Activated CD4-positive, alpha-beta T cell treated with anti-CD3 and anti-CD28 coated beads for 36 hours (primary cell): ENCODE measurements at regions not wholly inside any gene's neighbourhood (a gene's known extent, or its start where the extent isn't known, plus 50 kb on each side); places are given as distances from the start of the nearest gene placed in this dataset.

Experiments
- ATAC-seq: fragments of 200-7000 bp; cut with Tn5 transposase; one replicate; pipeline ENCODE4 v1.10.0; 2021; ENCODE audit warnings: mild to moderate bottlenecking, moderate library complexity
- CTCF ChIA-PET: fragments of 350-600 bp; sonication (Branson Sonifier 250); formaldehyde crosslinking; loops from one replicate; lab custom pipeline; 2021; ENCODE audit warnings: antibody characterized with exemption; lab: Charles Lee
- POLR2A ChIA-PET: fragments of 350-600 bp; sonication (Branson Sonifier 250); formaldehyde crosslinking; loops from one replicate; lab custom pipeline; 2021; ENCODE audit warnings: antibody characterized with exemption, inconsistent platforms; lab: Charles Lee
- DNase-seq: peaks from one replicate; pipeline ENCODE4 v3.0.0-alpha.2; 2020
- H3K27ac Mint-ChIP-seq: one replicate; pipeline ENCODE4 v1.8.0; 2021; ENCODE audit warnings: mixed read lengths
- H3K27me3 Mint-ChIP-seq: one replicate; pipeline ENCODE4 v1.8.0; 2021; ENCODE audit warnings: mixed read lengths
- H3K36me3 Mint-ChIP-seq: one replicate; pipeline ENCODE4 v1.8.0; 2021; ENCODE audit warnings: low read depth, mixed read lengths
- H3K4me1 Mint-ChIP-seq: one replicate; pipeline ENCODE4 v1.8.0; 2021; ENCODE audit warnings: mixed read lengths
- H3K4me3 Mint-ChIP-seq: one replicate; pipeline ENCODE4 v1.8.0; 2021; ENCODE audit warnings: mild to moderate bottlenecking, moderate library complexity, mixed read lengths
- H3K9me3 Mint-ChIP-seq: one replicate; pipeline ENCODE4 v1.8.0; 2021; ENCODE audit warnings: low read depth, mixed read lengths
- intact Hi-C, 2 experiments: fragments of 100-400 bp; cut with DNase I in 1 of 2; cut with micrococcal nuclease in 1 of 2; formaldehyde crosslinking; loops; one replicate each; pipeline versions ENCODE4 v1.14.2 to v1.15.1; 2022 to 2024; cut with DNase I, micrococcal nuclease

DNA sequence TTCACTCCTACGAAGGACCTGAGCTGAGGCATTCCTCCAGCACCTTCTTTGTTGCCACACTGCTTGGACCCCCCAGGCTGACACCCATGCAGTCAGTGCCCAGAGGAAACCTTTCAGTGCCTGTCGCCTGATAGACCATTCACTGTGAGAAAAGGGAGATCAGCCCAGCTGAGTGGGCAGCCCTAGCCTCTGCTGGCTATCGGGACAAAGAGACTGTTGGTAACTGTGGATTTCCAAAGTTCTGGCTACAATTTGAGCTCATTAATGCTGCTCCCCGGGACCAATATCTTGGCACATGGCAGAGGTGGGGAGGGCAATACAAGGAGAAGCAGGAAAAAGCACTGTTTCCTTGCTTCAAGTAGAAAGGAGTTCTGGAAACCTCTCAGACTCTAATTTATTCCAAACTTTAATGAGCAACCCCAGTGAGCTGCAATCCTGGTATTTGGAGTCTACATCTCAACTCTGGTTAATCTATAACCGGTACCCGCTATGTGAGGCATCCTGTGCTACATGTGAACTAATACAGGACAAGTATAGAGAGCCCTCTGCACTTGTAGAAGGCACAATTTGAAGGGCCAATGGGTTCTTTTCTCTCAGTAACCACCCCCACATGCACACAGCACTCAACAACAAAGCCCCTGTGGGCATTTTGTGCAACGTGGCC lies 200.7 kb upstream of the NCAM1 start:
- Mint-ChIP-seq H3K4me3 (no peak overlapping the region), H3K36me3 (no peaks in the 10 kb centered on the region), H3K27me3 (peaks cover 10% of the 10 kb centered on the region), H3K4me1 (no peaks in the 10 kb centered on the region), H3K9me3 (no peaks in the 10 kb centered on the region), H3K27ac (no peak overlapping the region)
- CTCF ChIA-PET: interaction anchor here (0.6 kb wide), 2 partner anchors 80 to 277 kb away, joined by 3 to 5 read pairs; no protein-coding TSS in a partner anchor
- POLR2A ChIA-PET: no interaction called here
- no peak for DNase-seq
- no peak for ATAC-seq
- intact Hi-C loops: no loop called here

DNA sequence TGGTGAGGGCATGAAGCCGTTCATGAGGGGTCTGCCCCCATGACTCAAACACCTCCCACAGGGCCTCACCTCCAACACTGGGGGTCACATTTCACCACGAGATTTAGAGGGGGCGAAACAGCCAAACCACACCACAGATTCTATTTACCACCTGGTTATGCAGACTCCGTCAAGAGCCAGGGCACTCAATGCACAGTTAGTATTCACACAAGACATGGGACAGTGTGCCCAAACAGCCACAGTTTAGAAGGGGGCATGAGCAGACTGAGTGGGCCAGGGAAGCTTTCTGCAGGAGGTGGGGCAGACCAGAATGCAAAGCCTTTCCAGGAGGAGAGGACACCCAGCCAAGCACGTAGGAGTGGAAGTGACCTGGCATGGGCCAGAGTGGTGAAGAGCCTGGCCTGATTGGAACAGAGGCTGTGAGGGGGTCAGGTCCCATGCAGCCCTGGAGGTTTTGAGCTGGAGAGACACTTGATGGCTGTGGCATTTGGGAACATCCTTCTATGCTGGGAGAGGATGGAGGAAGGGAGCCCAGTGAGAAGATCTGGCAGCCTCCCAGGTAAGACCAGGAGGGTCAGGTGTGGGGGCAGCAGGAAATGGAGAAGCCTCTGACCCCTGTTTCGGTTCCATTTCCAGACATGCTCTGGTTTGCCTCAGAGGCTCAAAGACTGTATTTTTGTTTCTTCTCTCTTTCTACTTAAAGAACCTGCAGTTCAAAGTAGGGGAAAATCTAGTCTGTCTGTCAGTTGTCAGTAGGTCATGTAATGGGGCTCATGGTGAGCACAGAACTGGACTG lies 199.1 kb upstream of the NCAM1 start:
- Mint-ChIP-seq H3K9me3 (no peaks in the 10 kb centered on the region), H3K27ac (no peak overlapping the region), H3K27me3 (peaks cover 6% of the 10 kb centered on the region), H3K4me3 (no peak overlapping the region), H3K36me3 (no peaks in the 10 kb centered on the region), H3K4me1 (no peaks in the 10 kb centered on the region)
- POLR2A ChIA-PET: no interaction called here
- CTCF ChIA-PET: interaction anchor here (0.8 kb wide), 1 partner anchor 198 kb away, joined by 3 read pairs; no protein-coding TSS in a partner anchor
- intact Hi-C loops: no loop called here
- no peak for DNase-seq
- ATAC-seq: no peak

DNA sequence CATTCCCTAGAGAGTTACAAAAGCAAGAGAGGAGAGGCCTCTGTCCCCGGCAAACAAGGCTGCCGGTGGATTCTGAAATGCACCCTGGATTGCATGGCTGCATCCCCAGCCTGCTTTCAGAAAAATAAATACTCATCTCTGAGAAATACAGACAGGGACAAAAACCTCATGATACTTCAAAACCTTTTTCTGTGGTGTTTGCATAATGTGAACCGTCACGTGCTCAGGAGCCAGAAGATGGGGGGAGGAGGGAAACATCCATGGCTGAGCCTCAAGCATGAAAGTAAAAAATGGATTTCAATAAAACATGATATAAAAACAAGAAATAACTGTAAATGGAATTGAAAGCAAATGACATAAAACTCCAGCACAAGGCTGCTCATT lies 198.5 kb upstream of the NCAM1 start:
- DNase-seq (no peak), ATAC-seq (no peak)
- H3K27ac Mint-ChIP-seq: no peak overlapping the region
- no peaks in the 10 kb centered on the region for H3K36me3 Mint-ChIP-seq
- H3K9me3 Mint-ChIP-seq: no peaks in the 10 kb centered on the region
- ChIA-PET POLR2A (no interaction called here), CTCF (no interaction called here)
- H3K4me1 Mint-ChIP-seq: no peaks in the 10 kb centered on the region
- intact Hi-C loops: no loop called here
- H3K27me3 Mint-ChIP-seq: peaks cover 3% of the 10 kb centered on the region
- no peak overlapping the region for H3K4me3 Mint-ChIP-seq

DNA sequence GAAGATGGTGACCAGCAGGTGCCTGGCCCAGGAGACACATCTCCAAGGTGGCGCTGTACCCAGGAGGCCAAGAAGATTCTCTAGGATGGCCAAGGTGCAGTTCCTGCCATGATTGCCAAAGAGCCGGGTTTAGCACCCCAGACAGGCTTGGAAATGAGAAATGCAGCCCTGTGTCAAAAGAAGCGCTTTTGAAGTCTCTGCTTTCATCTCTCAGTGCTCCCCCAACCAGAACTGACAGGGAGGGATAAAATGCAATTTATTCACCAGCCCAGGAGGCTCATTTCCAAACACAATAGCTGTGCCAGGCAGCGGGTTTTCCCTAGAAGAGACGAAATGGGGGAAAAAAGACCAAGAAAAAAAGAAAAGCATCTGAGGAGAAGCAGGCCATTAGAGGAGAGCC lies 195.9 kb upstream of the NCAM1 start:
- ChIA-PET CTCF (no interaction called here), POLR2A (no interaction called here)
- Mint-ChIP-seq H3K27ac (no peak overlapping the region), H3K4me1 (no peaks in the 10 kb centered on the region), H3K9me3 (no peaks in the 10 kb centered on the region), H3K27me3 (peaks cover 3% of the 10 kb centered on the region), H3K4me3 (no peak overlapping the region), H3K36me3 (no peaks in the 10 kb centered on the region)
- ATAC-seq: no peak
- no peak for DNase-seq
- intact Hi-C loops: no loop called here

DNA sequence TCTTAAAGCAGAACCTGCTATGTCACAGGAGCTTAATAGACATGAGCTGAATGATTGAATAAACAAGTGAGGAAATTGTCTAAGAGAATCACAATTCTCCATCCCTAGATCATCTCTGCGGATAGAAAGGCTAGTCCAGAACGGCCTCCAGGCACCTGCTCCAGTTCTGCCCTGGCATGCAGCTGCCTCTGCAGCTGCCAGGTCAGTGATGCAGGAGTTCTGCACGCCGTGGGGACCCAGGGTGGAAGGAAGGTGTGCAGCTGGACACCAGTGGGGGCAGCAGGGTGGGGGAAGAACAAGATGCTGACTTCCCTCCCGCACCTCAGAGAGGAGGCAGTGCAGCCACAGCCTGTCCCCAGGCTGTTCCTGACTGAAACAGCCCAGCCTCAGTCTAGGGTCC lies 192.1 kb upstream of the NCAM1 start:
- intact Hi-C loops: no loop called here
- CTCF ChIA-PET: no interaction called here
- Mint-ChIP-seq H3K27me3 (peaks cover 2% of the 10 kb centered on the region), H3K4me3 (no peak overlapping the region), H3K4me1 (no peaks in the 10 kb centered on the region), H3K36me3 (no peaks in the 10 kb centered on the region), H3K9me3 (no peaks in the 10 kb centered on the region), H3K27ac (no peak overlapping the region)
- POLR2A ChIA-PET: no interaction called here
- ATAC-seq (no peak), DNase-seq (no peak)

DNA sequence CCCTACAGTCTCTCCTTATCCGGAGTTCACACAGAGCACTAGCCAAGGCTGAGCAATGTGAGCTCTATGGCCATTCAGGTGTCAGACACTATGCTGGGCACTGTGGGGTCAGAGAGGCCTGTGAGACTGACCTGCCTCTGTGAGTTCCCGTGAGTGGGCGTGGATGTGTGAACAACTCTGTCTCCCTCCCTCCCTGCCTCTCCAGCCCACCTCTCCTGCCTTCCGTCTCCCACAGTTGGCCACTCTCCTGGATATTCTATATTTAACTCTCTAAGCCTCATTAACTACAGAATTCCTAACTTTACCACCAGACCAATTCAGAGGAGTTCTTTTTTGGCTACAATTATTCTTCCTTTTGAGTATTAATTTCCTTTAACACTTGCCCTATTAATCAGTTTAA lies 191.6 kb upstream of the NCAM1 start:
- no peaks in the 10 kb centered on the region for H3K36me3 Mint-ChIP-seq
- H3K27me3 Mint-ChIP-seq: peaks cover 2% of the 10 kb centered on the region
- no peak overlapping the region for H3K27ac Mint-ChIP-seq
- no peaks in the 10 kb centered on the region for H3K4me1 Mint-ChIP-seq
- ATAC-seq (no peak), DNase-seq (no peak)
- POLR2A ChIA-PET: no interaction called here
- H3K9me3 Mint-ChIP-seq: no peaks in the 10 kb centered on the region
- intact Hi-C loops: no loop called here
- H3K4me3 Mint-ChIP-seq: no peak overlapping the region
- CTCF ChIA-PET: no interaction called here

DNA sequence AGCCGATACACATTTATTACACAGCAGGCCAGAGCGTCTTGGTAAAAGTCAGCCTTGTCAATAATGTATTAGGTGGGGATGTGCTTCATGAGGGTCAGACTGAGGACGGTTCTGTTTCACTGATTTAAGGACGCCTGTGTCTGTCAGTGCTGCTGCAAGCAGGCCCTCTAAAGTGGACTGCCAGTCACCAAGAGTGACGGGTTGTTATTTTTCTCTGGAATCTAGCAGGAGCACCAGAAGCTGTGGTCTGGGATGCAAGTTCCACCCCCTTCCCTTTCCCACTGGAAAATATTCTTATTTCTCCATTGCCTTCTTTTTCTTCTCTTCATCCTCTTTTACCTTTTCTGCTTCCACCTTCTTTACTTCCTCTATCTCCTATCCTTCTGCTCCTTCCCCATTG lies 191.2 kb upstream of the NCAM1 start:
- H3K36me3 Mint-ChIP-seq: no peaks in the 10 kb centered on the region
- H3K4me3 Mint-ChIP-seq: no peak overlapping the region
- H3K4me1 Mint-ChIP-seq: no peaks in the 10 kb centered on the region
- no peak overlapping the region for H3K27ac Mint-ChIP-seq
- DNase-seq: no peak
- ChIA-PET POLR2A (no interaction called here), CTCF (no interaction called here)
- peaks cover 2% of the 10 kb centered on the region for H3K27me3 Mint-ChIP-seq
- no peak for ATAC-seq
- H3K9me3 Mint-ChIP-seq: no peaks in the 10 kb centered on the region
- intact Hi-C loops: loop anchor here in 1 of 2 experiments (10.0 kb wide), 1 partner anchor 55 kb away; no protein-coding TSS in a partner anchor

DNA sequence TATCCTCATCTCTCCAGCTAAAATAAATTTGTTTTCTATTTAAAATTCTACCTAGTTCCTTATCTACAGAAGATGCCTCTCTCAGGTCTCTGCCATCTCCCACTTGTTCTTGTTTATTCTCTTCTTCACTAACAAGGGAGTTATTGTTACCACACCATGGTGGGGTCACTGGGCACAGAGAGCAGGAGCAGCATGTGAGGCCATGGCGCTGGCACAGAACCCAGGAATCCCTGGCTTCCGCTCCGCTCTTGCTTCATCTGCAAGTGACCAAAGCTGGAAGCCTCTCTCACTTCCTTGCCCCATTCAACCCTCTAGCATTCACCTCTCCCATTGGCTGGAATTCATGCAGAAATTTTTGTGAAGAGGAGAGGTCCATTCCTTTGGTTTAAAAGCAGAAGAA lies 190.7 kb upstream of the NCAM1 start:
- Mint-ChIP-seq H3K27me3 (peaks cover 2% of the 10 kb centered on the region), H3K4me3 (no peak overlapping the region), H3K27ac (no peak overlapping the region), H3K36me3 (no peaks in the 10 kb centered on the region), H3K4me1 (no peaks in the 10 kb centered on the region), H3K9me3 (no peaks in the 10 kb centered on the region)
- DNase-seq: no peak
- intact Hi-C loops: loop anchor here in 1 of 2 experiments (10.0 kb wide), 1 partner anchor 56 kb away; no protein-coding TSS in a partner anchor
- ChIA-PET POLR2A (no interaction called here), CTCF (no interaction called here)
- no peak for ATAC-seq

DNA sequence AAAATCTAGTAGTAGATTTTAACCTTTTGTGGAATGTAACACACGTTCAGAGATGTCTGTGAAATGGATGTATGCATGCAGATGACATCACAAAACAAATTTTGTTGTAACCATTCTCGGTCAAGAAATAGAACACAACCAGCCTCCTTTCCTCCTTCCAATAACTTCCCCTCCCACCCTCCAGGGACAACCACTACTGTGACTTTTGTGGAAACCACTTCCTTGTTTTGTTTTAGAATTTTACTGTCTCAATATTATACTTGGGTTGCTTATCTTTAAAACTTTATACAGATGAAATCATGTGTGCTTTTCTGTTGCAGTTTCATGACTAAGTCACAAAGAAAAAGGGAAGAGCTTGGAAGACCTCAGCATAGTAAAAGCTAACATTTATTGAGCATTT lies 189.4 kb upstream of the NCAM1 start:
- intact Hi-C loops: loop anchor here in 1 of 2 experiments (10.0 kb wide), 1 partner anchor 57 kb away; no protein-coding TSS in a partner anchor
- H3K4me3 Mint-ChIP-seq: no peak overlapping the region
- POLR2A ChIA-PET: no interaction called here

DNA sequence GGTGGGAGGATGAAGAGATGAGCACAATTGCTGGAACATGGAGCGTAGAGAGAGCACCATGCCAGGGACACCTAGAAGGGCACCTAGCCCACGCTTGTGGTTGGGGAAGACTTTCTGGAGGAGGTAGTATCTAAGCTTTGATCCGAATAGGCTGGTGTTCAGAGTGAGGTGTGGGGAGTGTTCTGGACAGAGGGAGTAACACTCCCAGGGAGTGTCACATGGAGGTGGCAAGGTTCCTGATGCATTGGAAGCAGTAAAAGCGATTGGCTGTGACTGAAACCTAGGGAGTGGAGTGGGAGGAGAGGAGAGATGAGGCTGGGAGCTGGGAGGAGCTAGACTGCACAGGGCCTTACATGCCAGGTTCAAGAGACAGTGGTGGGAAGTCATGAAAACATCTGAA lies 188.0 kb upstream of the NCAM1 start:
- Mint-ChIP-seq H3K9me3 (no peaks in the 10 kb centered on the region), H3K27ac (no peak overlapping the region), H3K4me3 (no peak overlapping the region), H3K27me3 (peaks cover 2% of the 10 kb centered on the region), H3K4me1 (no peaks in the 10 kb centered on the region), H3K36me3 (no peaks in the 10 kb centered on the region)
- DNase-seq: no peak
- no peak for ATAC-seq
- POLR2A ChIA-PET: no interaction called here
- CTCF ChIA-PET: no interaction called here
- intact Hi-C loops: loop anchor here in 1 of 2 experiments (10.0 kb wide), 1 partner anchor 58 kb away; no protein-coding TSS in a partner anchor

More for the DNA sequence above, 189.4 kb upstream of the NCAM1 start:
- DNase-seq (no peak), ATAC-seq (no peak)
- Mint-ChIP-seq H3K27me3 (peaks cover 2% of the 10 kb centered on the region), H3K36me3 (no peaks in the 10 kb centered on the region), H3K4me1 (no peaks in the 10 kb centered on the region), H3K27ac (no peak overlapping the region), H3K9me3 (no peaks in the 10 kb centered on the region)
- CTCF ChIA-PET: no interaction called here

DNA sequence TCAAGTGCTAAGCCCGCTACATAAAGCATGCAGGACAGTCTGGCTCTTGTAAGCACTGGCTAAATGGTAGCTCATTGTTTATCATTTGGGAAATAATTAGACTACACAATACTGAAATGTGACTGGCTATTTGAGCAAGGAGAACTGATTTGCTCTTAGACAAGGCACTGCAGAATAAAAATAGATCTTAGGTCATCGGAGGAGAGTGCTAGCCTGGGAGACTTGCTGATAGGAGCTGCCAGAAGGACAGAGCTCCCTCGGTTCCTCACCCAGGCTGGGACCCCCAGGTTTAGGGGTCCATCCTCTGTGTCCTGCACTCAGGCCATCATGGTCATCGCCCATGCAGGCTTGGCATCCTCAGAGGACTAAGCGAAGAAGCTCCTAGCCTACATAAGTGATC lies 184.4 kb upstream of the NCAM1 start:
- Mint-ChIP-seq H3K36me3 (no peaks in the 10 kb centered on the region), H3K4me1 (no peaks in the 10 kb centered on the region), H3K27ac (no peak overlapping the region), H3K27me3 (peaks cover 2% of the 10 kb centered on the region), H3K9me3 (no peaks in the 10 kb centered on the region), H3K4me3 (no peak overlapping the region)
- ChIA-PET POLR2A (interaction anchor here (0.6 kb wide), 1 partner anchor 513 kb away, joined by 3 read pairs; no protein-coding TSS in a partner anchor), CTCF (interaction anchor here (1.2 kb wide), 1 partner anchor 9 kb away, joined by 3 read pairs; no protein-coding TSS in a partner anchor)
- DNase-seq: no peak
- ATAC-seq: no peak
- intact Hi-C loops: loop anchor here in 1 of 2 experiments (10.0 kb wide), 1 partner anchor 62 kb away; no protein-coding TSS in a partner anchor
